H1 (cell line): ENCODE measurements at regions not wholly inside any gene's neighbourhood (a gene's known extent, or its start where the extent isn't known, plus 50 kb on each side); places are given as distances from the start of the nearest gene placed in this dataset.

Experiments
- CTCF ChIP-seq, 3 experiments: IDR thresholded peaks; 1 replicate in 2 of 3; 2 replicates in 1 of 3; pipeline versions ENCODE4 v1.5.1 to v1.6.1; 2011; ENCODE audit warnings: low read length in 3 of 3, mild to moderate bottlenecking in 3 of 3, inconsistent platforms in 2 of 3, low read depth in 1 of 3, moderate library complexity in 1 of 3; ENCODE audit not compliant: insufficient read depth in 1 of 3; ENCODE audit errors: control extremely low read depth in 1 of 3
- EZH2 ChIP-seq: fragments of 200-600 bp; sonication (generic); IDR thresholded peaks from 2 replicates; pipeline ENCODE4 v1.7.1; 2012; ENCODE audit warnings: low read depth, mild to moderate bottlenecking, moderate library complexity, low read length, inconsistent platforms; ENCODE audit not compliant: severe bottlenecking
- FOSL1 ChIP-seq: IDR thresholded peaks from 2 replicates; pipeline ENCODE4 v1.6.1; 2011; ENCODE audit warnings: mild to moderate bottlenecking, low read depth, low read length, moderate library complexity; ENCODE audit not compliant: insufficient read depth
- JUND ChIP-seq: IDR thresholded peaks from 2 replicates; pipeline ENCODE4 v1.6.1; 2011; ENCODE audit warnings: mild to moderate bottlenecking, improper control_type of control experiment, low read length
- POLR2A ChIP-seq, 2 experiments: IDR thresholded peaks; 1 replicate in 1 of 2; 2 replicates in 1 of 2; pipeline ENCODE4 v1.6.1; 2011; ENCODE audit warnings: low read depth in 2 of 2, low read length in 2 of 2, mild to moderate bottlenecking in 2 of 2; ENCODE audit errors: control extremely low read depth in 1 of 2
- POLR2AphosphoS5 ChIP-seq: IDR thresholded peaks from 2 replicates; pipeline ENCODE4 v1.6.1; 2011; ENCODE audit warnings: low read depth, low read length
- POU5F1 ChIP-seq: IDR thresholded peaks from 2 replicates; pipeline ENCODE4 v1.6.1; 2011; ENCODE audit warnings: low read depth, mild to moderate bottlenecking, low read length, moderate library complexity
- RFX5 ChIP-seq: IDR thresholded peaks from 2 replicates; pipeline ENCODE4 v1.6.1; 2011; ENCODE audit warnings: low read depth, low read length, improper control_type of control experiment, borderline replicate concordance
- SRF ChIP-seq: IDR thresholded peaks from 2 replicates; pipeline ENCODE4 v1.6.1; 2011; ENCODE audit warnings: mild to moderate bottlenecking, low read depth, low read length, moderate library complexity
- TAF1 ChIP-seq: IDR thresholded peaks from 2 replicates; pipeline ENCODE4 v1.6.1; 2011; ENCODE audit warnings: mild to moderate bottlenecking, low read depth, low read length
- YY1 ChIP-seq: IDR thresholded peaks from 2 replicates; pipeline ENCODE4 v1.6.1; 2011; ENCODE audit warnings: low read depth, mild to moderate bottlenecking, low read length
- TF ChIP-seq, protein P1 (sequence below): IDR thresholded peaks from 2 replicates; pipeline ENCODE4 v1.6.1; 2012; ENCODE audit warnings: inconsistent platforms

DNA sequence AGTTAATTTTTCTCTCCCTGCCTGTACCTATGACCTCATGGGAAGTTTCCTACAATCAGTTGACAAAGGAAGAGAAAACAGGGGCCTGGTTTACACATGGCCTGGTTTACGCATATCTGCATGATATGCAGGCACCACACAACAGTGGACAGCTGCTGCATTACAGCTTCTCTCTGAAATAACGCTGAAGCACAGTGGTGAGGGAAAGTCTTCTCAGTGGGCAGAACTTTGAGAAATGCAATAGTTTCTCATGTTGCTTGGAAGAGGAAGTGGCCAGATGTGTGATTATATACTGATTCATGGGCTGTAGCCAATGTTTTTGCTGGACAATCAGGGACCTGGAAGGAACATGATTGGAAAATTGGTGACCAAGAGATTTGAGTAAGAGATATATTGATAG is 324.1 kb upstream of the GOT2 start:
- TF ChIP-seq CTCF (IDR thresholded peaks at IDR 0.05; ENCODE audit: control extremely low read depth in 1 of 3, insufficient read depth in 1 of 3, low read depth in 1 of 3, low read length in 3 of 3) (no peak), POU5F1 (no peak), EZH2 (no peak), POLR2AphosphoS5 (no peak), SRF (no peak), POLR2A (IDR thresholded peaks at IDR 0.05; ENCODE audit: control extremely low read depth in 1 of 2, low read depth in 2 of 2, low read length in 2 of 2) (no peak), TAF1 (no peak), YY1 (no peak), RFX5 (no peak), FOSL1 (no peak), JUND (no peak)
- TF ChIP-seq, protein P1, sequence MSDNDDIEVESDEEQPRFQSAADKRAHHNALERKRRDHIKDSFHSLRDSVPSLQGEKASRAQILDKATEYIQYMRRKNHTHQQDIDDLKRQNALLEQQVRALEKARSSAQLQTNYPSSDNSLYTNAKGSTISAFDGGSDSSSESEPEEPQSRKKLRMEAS = no peak
